Left cardiac atrium (tissue), 4 donors: ENCODE measurements at regions not wholly inside any gene's neighbourhood (a gene's known extent, or its start where the extent isn't known, plus 50 kb on each side); places are given as distances from the start of the nearest gene placed in this dataset.

Source experiments
- ATAC-seq, 2 donors: fragments of 200-7000 bp; cut with Tn5 transposase; one replicate each; pipeline ENCODE4 v1.9.1; 2020; ENCODE audit warnings: mild to moderate bottlenecking in 2 of 2, moderate library complexity in 2 of 2
- DNase-seq: peaks from one replicate; pipeline ENCODE4 v3.0.0-alpha.2; 2020
- intact Hi-C, 2 donors: fragments of 100-400 bp; cut with DNase I; formaldehyde crosslinking; loops; one replicate each; pipeline versions ENCODE4 v1.14.1 to v1.15.1; 2022 to 2023
- donor health status: DM: no; HTN: yes; CAD: no.
- donor health status: DM: no; HTN: yes; CAD: no; lungs with severe emphysema.
- donor health status: DM: yes; HTN: yes; CAD: no.
- donor health status: Dilated cardiomyopathy.

DNA sequence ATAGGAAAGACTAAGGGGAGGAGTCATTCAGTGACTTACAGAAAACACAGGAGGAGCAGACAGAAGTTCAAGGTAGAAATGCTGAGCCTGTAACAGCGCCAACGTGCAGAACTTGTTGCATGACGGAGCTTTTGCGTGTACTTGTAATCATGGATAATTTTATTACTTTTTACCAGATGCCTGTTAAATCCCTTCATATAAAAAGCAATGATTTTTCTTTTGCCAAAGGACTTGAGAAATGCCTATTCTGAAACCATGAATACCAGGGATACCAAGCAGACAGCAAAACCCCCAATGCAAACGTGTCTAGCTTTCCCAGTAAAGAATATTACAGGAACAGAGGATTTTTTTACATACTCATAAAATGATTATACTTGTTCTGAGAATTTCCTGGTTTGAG is 163.6 kb upstream of the GSC start:
- ATAC-seq, result no peak
- intact Hi-C loops, result no loop called here
- no peak for DNase-seq

GRCh38 chr14:94932589-94932988 is 162.7 kb upstream of the GSC start:
- intact Hi-C loops, result no loop called here
- DNase-seq, result no peak
- ATAC-seq, result no peak

GRCh38 chr14:94930690-94931089 is 160.8 kb upstream of the GSC start:
- ATAC-seq, result no peak
- no peak for DNase-seq
- intact Hi-C loops, result no loop called here

- no peak for DNase-seq
- intact Hi-C loops, result no loop called here
- no peak for ATAC-seq
Measured at GRCh38 chr14:94929354-94929753, 159.4 kb upstream of the GSC start.

DNA sequence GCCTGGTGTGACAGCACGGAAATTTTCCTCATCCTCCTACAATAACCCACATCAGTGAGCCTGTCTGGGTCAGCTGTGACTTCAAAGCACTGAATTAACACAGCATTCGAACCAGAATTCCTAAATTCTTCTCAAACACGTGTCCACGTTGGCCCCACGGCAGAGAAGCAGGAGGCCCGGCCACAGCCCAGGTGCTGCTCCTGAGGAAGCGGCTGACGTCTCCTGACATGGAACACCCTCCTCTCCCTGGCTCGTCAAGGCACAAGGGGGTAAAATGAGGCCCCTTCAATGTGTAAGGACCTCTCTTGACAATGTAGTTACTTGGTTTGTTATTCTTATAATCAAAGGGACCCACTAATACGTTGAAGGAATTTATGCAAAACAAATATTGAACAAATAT is 156.3 kb upstream of the GSC start:
- intact Hi-C loops, result no loop called here
- ATAC-seq (no peak), DNase-seq (no peak)

DNA sequence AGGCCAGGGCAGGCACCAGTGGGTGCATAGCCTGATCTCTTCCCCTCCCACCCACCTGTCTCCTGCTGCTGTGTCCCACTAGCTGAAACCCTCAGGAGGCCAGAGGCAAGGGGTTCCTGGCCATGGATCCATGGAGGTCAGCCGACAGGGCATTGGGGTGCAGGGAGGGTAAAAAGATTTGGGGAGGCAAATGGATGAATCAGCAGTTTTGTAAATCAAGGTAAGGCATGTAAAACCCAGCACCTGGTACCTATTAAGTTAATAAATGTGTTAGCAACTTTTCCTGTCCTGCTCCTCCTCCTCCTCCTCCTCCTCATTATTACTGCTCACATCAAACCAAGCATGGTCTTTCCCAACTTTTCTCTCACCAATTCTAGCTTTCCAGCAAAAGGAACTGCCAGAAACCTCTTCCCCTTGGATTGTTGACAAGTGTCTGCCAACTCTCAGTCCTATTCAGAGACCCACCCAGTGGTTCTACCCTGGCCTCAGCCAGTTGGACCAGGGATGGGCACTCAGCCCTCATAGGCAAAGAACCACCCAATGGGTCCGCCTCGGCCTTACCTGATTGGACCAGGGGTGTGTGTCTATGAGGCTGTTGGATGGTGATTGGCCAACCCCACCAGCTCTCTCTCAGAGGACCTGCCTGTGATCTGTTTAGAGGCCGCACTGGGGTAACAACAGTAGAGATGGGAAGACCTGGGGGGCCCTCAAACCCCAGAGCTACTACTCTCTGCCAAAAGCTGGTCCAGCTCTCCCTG is 155.7 kb upstream of the GSC start:
- ATAC-seq (no peak), DNase-seq (no peak)
- intact Hi-C loops, result no loop called here

GRCh38 chr14:94924189-94924588 is 154.3 kb upstream of the GSC start:
- no peak for DNase-seq
- intact Hi-C loops, result no loop called here
- no peak for ATAC-seq

- DNase-seq (no peak), ATAC-seq (no peak)
- intact Hi-C loops, result no loop called here
Measured at GRCh38 chr14:94923786-94924185, 153.9 kb upstream of the GSC start.

DNA sequence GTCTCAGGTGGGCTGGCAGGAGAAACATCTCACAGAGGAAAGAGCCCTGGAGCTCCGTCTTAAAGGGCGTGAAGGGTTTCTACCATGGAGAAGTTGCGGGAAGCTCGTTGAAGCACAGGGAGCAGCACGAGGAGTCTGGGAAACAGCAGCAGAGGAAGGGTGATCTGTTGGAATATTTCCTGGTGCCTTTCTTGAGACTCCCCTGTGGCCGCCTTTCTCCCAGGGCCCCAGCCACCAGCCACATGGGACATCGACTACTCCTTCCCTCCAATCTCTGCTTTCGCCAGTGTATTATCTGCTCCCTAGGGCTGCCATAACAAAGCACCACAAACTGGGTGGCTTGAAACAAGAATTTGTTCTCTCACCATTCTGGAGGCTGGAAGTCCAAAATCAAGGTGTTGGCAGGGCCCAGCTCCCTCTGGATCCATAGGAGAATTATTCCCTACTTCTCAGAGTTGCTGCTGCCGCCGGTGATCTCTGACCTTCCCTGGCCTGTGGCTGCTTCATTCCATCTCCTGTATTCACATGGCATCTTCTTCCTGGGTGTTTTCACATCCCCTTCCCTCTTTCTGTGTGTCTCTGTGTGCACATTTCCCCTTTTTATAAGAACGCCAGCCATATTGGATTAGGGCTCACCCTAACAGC is 152.8 kb upstream of the GSC start:
- ATAC-seq (no peak), DNase-seq (no peak)
- intact Hi-C loops, result no loop called here

- intact Hi-C loops, result no loop called here
- ATAC-seq, result peak; percentile 40 to 65
- DNase-seq, result no peak
Measured at GRCh38 chr14:94921882-94922585, 152.1 kb upstream of the GSC start.

GRCh38 chr14:94921456-94921855 is 151.5 kb upstream of the GSC start:
- DNase-seq, result no peak
- no peak for ATAC-seq
- intact Hi-C loops, result no loop called here

DNA sequence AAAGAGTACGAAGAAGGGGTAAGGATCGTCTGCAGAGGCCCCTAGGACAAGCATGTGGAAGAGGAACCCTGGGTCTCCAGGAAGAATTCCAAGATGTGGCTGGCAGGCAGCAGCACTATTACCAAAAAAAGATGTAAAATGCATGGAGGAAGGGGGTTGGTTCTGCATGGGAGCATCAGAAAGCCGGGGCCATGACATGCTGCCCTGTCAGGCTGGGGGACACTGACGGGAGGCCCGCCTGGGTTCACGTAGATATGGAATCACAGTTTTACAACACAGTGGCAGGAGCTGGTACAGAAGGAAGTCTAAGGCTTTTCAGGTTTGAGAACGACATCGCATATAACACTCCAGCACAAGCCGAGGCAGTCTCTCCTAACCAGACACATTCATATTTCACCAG is 150.0 kb upstream of the GSC start:
- no peak for ATAC-seq
- intact Hi-C loops, result no loop called here
- no peak for DNase-seq

DNA sequence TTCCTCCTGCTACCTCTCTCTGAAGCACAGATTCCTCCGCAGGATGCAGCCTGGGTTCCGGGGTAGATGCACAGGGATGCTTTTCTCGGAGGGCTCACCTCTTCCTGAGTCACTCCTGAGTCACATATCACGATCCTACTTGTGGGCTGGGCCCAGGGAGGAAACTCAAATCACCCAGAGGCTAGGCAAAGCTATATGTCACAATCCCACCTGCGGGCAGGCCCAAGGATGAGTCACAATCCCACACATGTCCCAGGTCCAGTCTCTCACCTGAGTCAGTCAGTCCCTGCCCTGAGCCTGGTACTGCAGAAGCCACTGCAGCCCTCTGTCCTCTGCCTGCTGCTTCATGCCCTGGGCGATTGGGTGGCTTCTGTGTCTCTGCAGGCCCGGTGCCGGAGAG is 149.0 kb upstream of the GSC start:
- ATAC-seq (no peak), DNase-seq (no peak)

GRCh38 chr14:94917041-94917600 is 147.2 kb upstream of the GSC start:
- DNase-seq, result no peak
- no peak for ATAC-seq
- intact Hi-C loops, result no loop called here

More for the DNA sequence above, 149.0 kb upstream of the GSC start:
- intact Hi-C loops, result no loop called here

GRCh38 chr14:94914191-94914590 is 144.3 kb upstream of the GSC start:
- ATAC-seq, result no peak
- no peak for DNase-seq
- intact Hi-C loops, result no loop called here

GRCh38 chr14:94907626-94908261 is 137.8 kb upstream of the GSC start:
- intact Hi-C loops, result loop anchor here (10.0 kb wide), 2 partner anchors 187 to 1317 kb away; no protein-coding TSS in a partner anchor
- DNase-seq (no peak), ATAC-seq (peak; percentile 46 to 74)

DNA sequence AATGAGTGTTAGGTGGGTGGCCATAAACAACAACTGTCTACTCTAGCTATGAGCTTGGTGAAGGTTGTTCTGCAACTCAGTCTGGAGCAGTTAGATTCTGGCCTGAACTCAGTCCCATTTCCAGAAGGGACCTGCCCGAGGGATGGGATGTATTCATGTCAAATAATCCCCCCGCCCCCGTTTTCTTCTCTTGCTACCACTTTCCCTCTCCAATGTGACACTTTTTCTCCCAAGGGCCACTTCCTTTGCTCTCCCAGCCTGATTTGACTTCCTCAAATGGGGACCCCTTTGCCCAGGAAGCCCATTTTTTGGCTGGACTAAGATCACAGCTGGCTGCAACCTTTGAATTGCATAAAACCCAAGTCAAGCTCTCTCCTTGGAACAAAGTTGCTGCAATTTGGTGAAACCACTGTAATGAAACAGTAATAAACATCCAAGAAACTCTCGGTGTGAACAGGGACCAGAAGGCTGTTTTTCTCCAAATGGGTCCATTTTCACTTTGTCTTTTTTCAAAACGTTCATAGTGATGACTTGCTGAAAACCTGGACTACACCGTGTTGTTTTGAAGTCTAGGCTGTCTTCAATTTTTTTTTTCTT is 137.2 kb upstream of the GSC start:
- ATAC-seq (peak in 1 of 2 donors; percentile 56), DNase-seq (no peak)
- intact Hi-C loops, result loop anchor here (10.0 kb wide), 2 partner anchors 188 to 1318 kb away; no protein-coding TSS in a partner anchor

- no peak for ATAC-seq
- intact Hi-C loops, result loop anchor here (10.0 kb wide), 2 partner anchors 188 to 1318 kb away; no protein-coding TSS in a partner anchor
- no peak for DNase-seq
Measured at GRCh38 chr14:94906577-94906976, 136.7 kb upstream of the GSC start.

- ATAC-seq, result no peak
- intact Hi-C loops, result loop anchor here (10.0 kb wide), 2 partner anchors 190 to 1320 kb away; no protein-coding TSS in a partner anchor
Measured at GRCh38 chr14:94904636-94905035, 134.7 kb upstream of the GSC start.

More at GRCh38 chr14:94904636-94905035, 134.7 kb upstream of the GSC start:
- DNase-seq, result no peak
